HepG2 (cell line): ENCODE measurements at regions not wholly inside any gene's neighbourhood (a gene's known extent, or its start where the extent isn't known, plus 50 kb on each side); places are given as distances from the start of the nearest gene placed in this dataset.
A peak's percentile ranks its signal among the peaks of the same experiment; 100 is the strongest.

Source experiments
- BCL3 ChIP-seq: sonication (generic); formaldehyde crosslinking; IDR thresholded peaks from 2 replicates; pipeline ENCODE4 v1.5.1; 2020; ENCODE audit warnings: mild to moderate bottlenecking, missing genetic modification reagents, moderate library complexity
- CENPX ChIP-seq: sonication (generic); formaldehyde crosslinking; IDR thresholded peaks from 2 replicates; pipeline ENCODE4 v1.9.0; 2021; ENCODE audit warnings: mild to moderate bottlenecking, missing genetic modification reagents, moderate library complexity
- LBX2 ChIP-seq: sonication (generic); formaldehyde crosslinking; IDR thresholded peaks from 2 replicates; pipeline ENCODE4 v1.5.0; 2020; ENCODE audit warnings: missing genetic modification reagents, mild to moderate bottlenecking, borderline replicate concordance
- LCORL ChIP-seq, 2 experiments: fragments of 450-650 bp in 1 of 2; sonication (generic) in 1 of 2; formaldehyde crosslinking in 1 of 2; IDR thresholded peaks; 2 replicates each; pipeline versions ENCODE4 v1.5.0 to v1.6.1; 2017 to 2020; ENCODE audit warnings: antibody characterized with exemption in 1 of 2, missing genetic modification reagents in 1 of 2
- MEIS1 ChIP-seq: sonication (generic); formaldehyde crosslinking; IDR thresholded peaks from 2 replicates; pipeline ENCODE4 v1.9.0; 2021; ENCODE audit warnings: mild to moderate bottlenecking, missing genetic modification reagents, moderate library complexity, borderline replicate concordance
- MIXL1 ChIP-seq: IDR thresholded peaks from 2 replicates; pipeline ENCODE4 v1.6.1; 2016
- NFE2L2 ChIP-seq: fragments of 150-350 bp; IDR thresholded peaks from 2 replicates; pipeline ENCODE4 v1.6.1; 2014; ENCODE audit warnings: low read length
- PAXIP1 ChIP-seq: sonication (generic); formaldehyde crosslinking; conservative IDR thresholded peaks from 2 replicates; pipeline ENCODE4 v1.4.0; 2020; ENCODE audit warnings: mild to moderate bottlenecking, missing genetic modification reagents, moderate library complexity
- SMC3 ChIP-seq: IDR thresholded peaks from 2 replicates; pipeline ENCODE4 v1.6.1; 2011; ENCODE audit warnings: low read length, improper control_type of control experiment
- ZBTB34 ChIP-seq: sonication (generic); formaldehyde crosslinking; IDR thresholded peaks from 2 replicates; pipeline ENCODE4 v1.8.0; 2022; ENCODE audit warnings: mild to moderate bottlenecking, missing genetic modification reagents
- ZNF142 ChIP-seq: sonication (generic); formaldehyde crosslinking; IDR thresholded peaks from 2 replicates; pipeline ENCODE4 v1.4.0; 2020; ENCODE audit warnings: missing genetic modification reagents
- ZNF326 ChIP-seq: sonication (generic); formaldehyde crosslinking; IDR thresholded peaks from 2 replicates; pipeline ENCODE4 v1.4.0; 2020; ENCODE audit warnings: missing genetic modification reagents, borderline replicate concordance
- ZNF546 ChIP-seq: sonication (generic); formaldehyde crosslinking; conservative IDR thresholded peaks from 2 replicates; pipeline ENCODE4 v1.8.1; 2023; ENCODE audit warnings: mild to moderate bottlenecking, missing genetic modification reagents
- ZNF562 ChIP-seq: sonication (generic); formaldehyde crosslinking; IDR thresholded peaks from 2 replicates; pipeline ENCODE4 v1.8.0; 2022; ENCODE audit warnings: missing genetic modification reagents, borderline replicate concordance
- ZNF768 ChIP-seq: sonication (generic); formaldehyde crosslinking; IDR thresholded peaks from 2 replicates; pipeline ENCODE4 v1.4.0; 2020; ENCODE audit warnings: missing genetic modification reagents
- ZSCAN25 ChIP-seq: sonication (generic); formaldehyde crosslinking; IDR thresholded peaks from 2 replicates; pipeline ENCODE4 v1.8.0; 2022; ENCODE audit warnings: mild to moderate bottlenecking, missing genetic modification reagents

GRCh38 chr2:234863043-234863934 is 88.5 kb upstream of the SH3BP4 start (continued):
- TF ChIP-seq ZNF142 (CRISPR knock-in tag) (no peak), ZSCAN25 (CRISPR knock-in tag) (no peak), ZNF562 (CRISPR knock-in tag) (no peak), ZNF546 (CRISPR knock-in tag) (no peak), LBX2 (CRISPR knock-in tag) (no peak), ZNF326 (CRISPR knock-in tag) (no peak), ZNF768 (CRISPR knock-in tag) (no peak), BCL3 (CRISPR knock-in tag) (no peak), CENPX (no peak), MIXL1 (CRISPR knock-in tag) (no peak; the same call in 1 of the 2 replicates), NFE2L2 (peak; percentile 2; the same call in 1 of the 2 replicates), MEIS1 (CRISPR knock-in tag) (peak; percentile 46; the same call in 1 of the 2 replicates), PAXIP1 (peak; percentile 62), SMC3 (no peak), LCORL (IDR thresholded peaks at IDR 0.05) (no peak), LCORL (CRISPR knock-in tag; IDR thresholded peaks at IDR 0.05) (no peak), ZBTB34 (peak; percentile 53; the same call in 1 of the 2 replicates)
